Caki2 (cell line): ENCODE measurements at regions not wholly inside any gene's neighbourhood (a gene's known extent, or its start where the extent isn't known, plus 50 kb on each side); places are given as distances from the start of the nearest gene placed in this dataset.
"Not testable (repeated sequence)": the region's sequence is repeated elsewhere in the genome, so short reads cannot be mapped to it uniquely, and the experiment has no call there.

Experiments used
- DNase-seq: peaks from one replicate; pipeline ENCODE4 v3.0.0-alpha.2; 2015; ENCODE audit warnings: low read depth
- in situ Hi-C: cut with HindIII; loops from 2 replicates; pipeline ENCODE4 v1.10.0; 2016; ENCODE audit warnings: low sequenced_read_pairs, low pct_unique_long_range_greater_than_20kb, mixed read lengths

DNA sequence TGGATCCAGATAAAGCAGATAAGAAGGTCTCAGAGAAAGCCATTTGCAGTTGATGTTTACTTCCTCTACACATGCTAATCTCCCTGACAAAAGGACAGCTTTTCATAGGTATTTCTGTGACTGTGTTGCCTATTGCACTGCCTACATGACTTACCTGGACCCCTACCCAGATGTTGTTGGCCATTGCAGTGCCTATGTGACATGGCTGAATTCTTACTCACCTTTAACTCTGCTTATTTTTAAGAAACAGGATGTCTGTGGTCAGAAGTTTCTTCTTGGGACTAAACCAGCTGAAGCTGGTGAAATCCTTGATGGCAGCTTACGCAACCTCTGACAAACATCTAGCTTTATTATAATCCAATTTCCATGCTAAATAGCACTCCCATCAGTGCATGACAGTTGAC, 50.7 kb downstream of the PPIAL4D start:
- DNase-seq, in situ Hi-C loops: not testable (repeated sequence)

DNA sequence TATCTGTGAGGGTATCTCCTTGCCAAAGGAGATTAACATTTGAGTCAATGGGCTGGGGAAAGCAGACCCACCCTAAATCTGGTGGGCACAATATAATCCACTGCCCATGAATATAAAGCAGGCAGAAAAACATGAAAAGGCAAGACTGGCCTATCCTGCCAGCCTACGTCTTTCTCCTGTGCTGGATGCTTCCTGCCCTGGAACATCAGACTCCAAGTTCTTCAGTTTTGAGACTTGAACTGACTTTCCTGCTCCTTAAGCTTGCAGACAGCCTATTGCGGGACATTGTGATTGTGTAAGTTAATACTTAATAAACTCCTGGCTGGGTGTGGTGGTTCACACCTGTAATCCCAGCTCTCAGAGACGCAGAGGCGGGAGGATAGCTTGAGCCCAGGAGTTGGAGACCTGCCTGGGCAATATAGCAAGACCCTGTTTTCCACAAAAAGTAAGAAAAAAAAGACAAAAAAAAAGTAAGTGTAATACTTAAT, 52.4 kb downstream of the PPIAL4D start:
- DNase-seq, in situ Hi-C loops: not testable (repeated sequence)

DNA sequence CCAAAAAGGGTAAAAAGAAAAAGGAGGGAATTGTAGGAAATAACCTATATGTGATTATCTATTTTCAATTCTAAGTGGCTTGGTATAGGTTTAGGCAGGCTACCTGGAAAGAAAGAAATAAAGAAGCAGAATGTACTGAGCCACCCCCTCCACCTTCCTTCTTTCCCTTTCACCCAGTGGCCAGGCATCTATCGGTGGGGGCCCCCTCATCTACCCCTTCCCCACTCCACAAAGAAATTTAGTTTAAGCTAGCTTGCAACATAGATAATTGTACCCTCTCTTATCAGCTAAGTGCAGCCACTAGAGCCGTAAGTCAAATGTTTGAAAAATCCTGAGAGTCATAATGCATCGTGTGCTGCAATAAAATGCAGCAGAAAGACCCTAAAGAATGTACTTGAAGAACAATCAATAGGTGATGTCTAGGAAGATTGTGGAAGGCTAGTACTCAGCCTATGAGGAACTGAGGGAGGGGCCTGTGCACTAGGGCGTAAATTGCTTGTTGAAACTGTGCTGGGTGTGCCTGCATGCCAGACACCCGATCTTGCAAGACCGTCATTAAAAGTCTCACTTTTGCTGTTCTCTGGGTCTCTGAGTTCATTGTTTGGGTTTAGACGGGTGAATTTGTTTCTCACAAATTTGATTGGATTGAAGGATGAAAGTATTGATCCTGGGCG, 53.0 kb downstream of the PPIAL4D start:
- in situ Hi-C loops, result not testable (repeated sequence)
- DNase-seq, result peak; percentile 48

DNA sequence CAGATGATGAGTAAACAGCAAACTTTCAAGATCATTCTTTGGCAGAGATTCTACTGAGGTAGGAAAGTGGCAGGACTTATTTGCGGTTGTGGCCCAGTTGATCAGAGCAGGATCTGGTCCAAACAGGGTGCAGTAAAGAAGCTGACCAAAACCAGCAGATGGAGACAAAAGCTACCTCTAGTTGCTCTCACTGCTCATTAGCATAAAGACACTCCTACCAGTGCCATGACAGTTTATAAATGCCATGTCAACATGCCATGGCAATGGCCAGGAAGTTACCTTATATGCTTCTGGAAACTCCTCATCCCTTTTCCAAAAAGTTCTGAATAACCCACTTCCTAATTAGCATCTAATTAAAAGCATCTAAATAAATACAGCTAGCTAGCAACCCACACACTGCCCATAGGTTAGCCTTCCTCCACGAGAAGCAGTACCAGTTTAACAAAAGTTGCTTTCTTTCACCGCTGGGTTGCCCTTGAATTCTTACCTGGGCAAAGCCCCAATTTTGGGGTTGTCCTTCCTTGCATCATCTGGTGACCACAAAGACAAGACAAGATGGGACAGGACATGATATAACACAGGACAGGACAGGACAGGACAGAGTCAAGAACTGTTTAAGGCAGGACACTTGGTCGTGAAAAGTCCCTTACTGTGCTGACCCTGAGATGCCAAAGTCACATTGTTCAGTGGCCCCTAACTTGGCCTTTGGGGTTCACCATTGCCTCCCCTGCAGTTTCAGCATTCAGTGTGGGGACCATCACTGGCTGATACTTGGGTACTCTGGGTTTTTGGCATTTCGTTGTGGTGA, 59.2 kb downstream of the PPIAL4D start:
- DNase-seq, in situ Hi-C loops: not testable (repeated sequence)

DNA sequence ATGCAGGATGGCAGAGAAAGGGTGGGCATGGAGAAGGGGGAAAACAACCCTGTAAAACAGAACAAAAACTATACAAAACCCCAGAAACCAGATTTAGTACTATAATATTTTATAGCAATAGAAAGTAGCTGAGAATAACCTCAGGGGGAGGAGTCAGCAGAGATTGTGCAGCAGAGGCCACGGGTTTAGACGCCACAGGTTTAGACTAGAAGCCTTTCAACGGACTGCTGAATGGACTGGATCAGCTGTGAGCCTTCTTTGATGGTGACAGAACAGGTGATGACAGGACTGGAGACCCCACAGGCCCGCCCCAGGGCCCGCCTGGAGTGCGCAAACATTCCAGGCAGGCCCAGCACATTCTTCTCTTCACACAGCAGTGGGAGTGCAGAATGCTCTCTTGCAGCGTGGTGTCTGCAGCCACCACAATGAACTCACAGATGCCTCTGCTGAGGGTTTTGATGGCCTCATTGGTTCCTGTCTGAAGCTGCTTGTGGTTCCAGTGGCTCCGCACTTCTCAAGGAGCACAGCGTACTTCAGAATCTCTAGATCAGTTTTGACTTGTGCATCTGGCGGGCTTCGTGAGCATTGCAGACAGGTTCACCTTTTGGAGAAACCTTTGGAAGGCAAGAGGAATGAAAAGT, 65.6 kb downstream of the PPIAL4D start:
- DNase-seq, in situ Hi-C loops: not testable (repeated sequence)

DNA sequence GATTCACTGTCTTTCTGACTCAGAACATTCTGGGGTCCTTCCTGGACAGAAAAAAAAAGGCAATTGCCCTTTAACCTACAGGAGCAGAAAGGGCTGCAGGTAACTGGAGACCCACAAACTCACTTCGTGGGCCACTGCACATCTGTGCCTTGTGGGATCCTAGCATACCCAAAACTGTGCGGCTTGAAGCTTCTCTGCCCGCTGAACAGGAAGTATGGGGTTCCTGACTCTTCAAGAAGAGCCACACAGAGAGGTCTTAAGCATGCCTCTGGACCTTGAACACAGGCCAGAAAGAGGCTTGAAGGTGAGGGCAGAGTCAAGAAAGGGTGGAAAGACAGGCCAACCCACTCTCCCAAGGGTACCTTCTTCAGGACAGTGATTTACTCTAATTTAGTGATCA, 67.6 kb downstream of the PPIAL4D start:
- in situ Hi-C loops, DNase-seq: not testable (repeated sequence)

DNA sequence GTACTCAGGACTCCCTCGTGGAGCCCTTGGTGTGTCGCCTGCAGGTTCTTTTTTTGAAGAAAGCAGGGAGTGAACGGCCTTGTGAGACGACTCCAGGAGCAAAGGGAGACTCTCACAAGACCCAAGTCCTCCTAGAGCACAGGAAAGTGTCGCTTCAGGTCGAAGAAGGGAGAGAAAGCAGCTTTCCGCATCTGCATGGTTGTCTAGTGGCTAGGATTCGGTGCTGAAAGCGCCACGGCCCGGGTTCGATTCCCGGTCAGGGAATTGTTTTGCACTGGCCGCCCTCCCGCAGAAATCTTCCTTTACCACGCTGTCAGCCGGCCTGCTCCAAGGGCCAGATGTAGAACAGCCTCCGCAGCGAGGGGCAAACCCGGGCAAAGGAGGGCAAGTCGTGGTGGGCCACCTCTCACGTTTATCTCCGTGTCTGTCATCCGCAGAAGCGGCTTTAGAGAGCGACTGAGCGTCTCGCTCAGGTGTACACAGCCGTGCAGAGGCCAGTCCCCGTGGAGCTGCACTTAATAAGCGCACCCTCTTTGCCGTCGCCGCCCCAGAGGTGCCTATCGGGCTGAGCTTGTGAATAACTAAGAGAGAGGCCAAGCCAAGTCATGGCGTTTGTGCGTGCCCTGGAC, 72.6 kb downstream of the FAM72D start:
- in situ Hi-C loops, DNase-seq: not testable (repeated sequence)

DNA sequence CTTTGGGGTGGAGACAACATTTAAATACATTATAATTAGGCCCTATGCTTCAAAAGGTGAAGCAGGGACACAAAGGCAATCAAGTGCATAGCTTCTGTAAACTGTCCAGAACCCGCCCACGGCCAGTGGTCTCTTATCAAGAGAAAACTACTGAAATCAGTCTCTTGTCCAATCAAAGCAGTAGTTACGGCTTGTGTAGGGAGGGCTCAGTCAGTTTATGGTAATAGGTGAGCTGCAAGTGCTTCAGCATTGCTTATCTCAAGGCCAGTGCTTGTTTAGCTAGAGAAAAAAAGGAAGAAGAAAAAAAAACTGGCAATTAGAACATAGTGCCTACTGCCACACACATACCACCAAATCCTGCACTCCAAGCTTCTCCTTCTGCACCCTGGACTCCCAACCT, 68.6 kb downstream of the FAM72D start:
- in situ Hi-C loops, DNase-seq: not testable (repeated sequence)
